GM12891 (cell line): ENCODE measurements at regions not wholly inside any gene's neighbourhood (a gene's known extent, or its start where the extent isn't known, plus 50 kb on each side); places are given as distances from the start of the nearest gene placed in this dataset.

ENCODE experiments used
- PAX5 ChIP-seq: IDR thresholded peaks from 2 replicates; pipeline ENCODE4 v1.6.1; 2011; ENCODE audit warnings: low read length, moderate library complexity, mild to moderate bottlenecking; ENCODE audit not compliant: insufficient read depth, severe bottlenecking
- POLR2A ChIP-seq: IDR thresholded peaks from 2 replicates; pipeline ENCODE4 v1.6.1; 2011; ENCODE audit warnings: low read depth, low read length, control low read depth
- POLR2AphosphoS5 ChIP-seq: IDR thresholded peaks from 2 replicates; pipeline ENCODE4 v1.6.1; 2011; ENCODE audit warnings: low read depth, low read length, control low read depth

- TF ChIP-seq POLR2AphosphoS5 (no peak), POLR2A (no peak), PAX5 (no peak)
Observed at GRCh38 chr9:116070256-116070914, 83.2 kb upstream of the PAPPA start.
